Stomach (tissue), 4 donors: ENCODE measurements at regions not wholly inside any gene's neighbourhood (a gene's known extent, or its start where the extent isn't known, plus 50 kb on each side); places are given as distances from the start of the nearest gene placed in this dataset.

ENCODE experiments used
- CTCF ChIP-seq, 7 experiments: fragments of 450-650 bp in 4 of 7; fragments of 200-600 bp in 3 of 7; sonication (generic) in 3 of 7; IDR thresholded peaks; one replicate each; pipeline ENCODE4 v1.5.1; 2016 to 2019; ENCODE audit warnings: antibody characterized with exemption in 7 of 7, control low read depth in 2 of 7, mild to moderate bottlenecking in 1 of 7
- EP300 ChIP-seq: sonication (generic); formaldehyde crosslinking; IDR thresholded peaks from one replicate; pipeline ENCODE4 v1.6.1; 2017; ENCODE audit warnings: antibody characterized with exemption
- POLR2A ChIP-seq, 4 donors: fragments of 450-650 bp; IDR thresholded peaks; one replicate each; pipeline ENCODE4 v1.6.1; 2016; ENCODE audit warnings: antibody characterized with exemption in 4 of 4, control low read depth in 2 of 4, mild to moderate bottlenecking in 1 of 4, moderate library complexity in 1 of 4
- POLR2AphosphoS5 ChIP-seq, 3 donors: sonication (generic); formaldehyde crosslinking; IDR thresholded peaks; one replicate each; pipeline ENCODE4 v1.6.1; 2016; ENCODE audit warnings: antibody characterized with exemption in 3 of 3

- TF ChIP-seq CTCF (IDR thresholded peaks at IDR 0.05) = no peak
- no peak for TF ChIP-seq POLR2A (IDR thresholded peaks at IDR 0.05)
- TF ChIP-seq POLR2AphosphoS5 (IDR thresholded peaks at IDR 0.05) = no peak
- TF ChIP-seq EP300 = no peak
Observed at GRCh38 chr11:134835561-134835960, 423.5 kb upstream of the B3GAT1 start.
